SK-N-MC (cell line): ENCODE measurements at regions not wholly inside any gene's neighbourhood (a gene's known extent, or its start where the extent isn't known, plus 50 kb on each side); places are given as distances from the start of the nearest gene placed in this dataset.
"Not testable (repeated sequence)": the region's sequence is repeated elsewhere in the genome, so short reads cannot be mapped to it uniquely, and the experiment has no call there.

Source experiments
- EZH2 ChIP-seq: fragments of 200-600 bp; sonication (generic); IDR thresholded peaks from one replicate; pipeline ENCODE4 v1.6.1; 2017; ENCODE audit warnings: antibody characterized with exemption
- FOXP2 ChIP-seq: optimal IDR thresholded peaks from 2 replicates; pipeline ENCODE3; 2011; ENCODE audit warnings: mild to moderate bottlenecking, moderate library complexity; ENCODE audit not compliant: insufficient read depth; ENCODE audit errors: extremely low read length, control extremely low read depth
- POLR2AphosphoS5 ChIP-seq: IDR thresholded peaks from 2 replicates; pipeline ENCODE4 v1.6.1; 2012; ENCODE audit warnings: mild to moderate bottlenecking, low read depth, low read length, borderline replicate concordance

DNA sequence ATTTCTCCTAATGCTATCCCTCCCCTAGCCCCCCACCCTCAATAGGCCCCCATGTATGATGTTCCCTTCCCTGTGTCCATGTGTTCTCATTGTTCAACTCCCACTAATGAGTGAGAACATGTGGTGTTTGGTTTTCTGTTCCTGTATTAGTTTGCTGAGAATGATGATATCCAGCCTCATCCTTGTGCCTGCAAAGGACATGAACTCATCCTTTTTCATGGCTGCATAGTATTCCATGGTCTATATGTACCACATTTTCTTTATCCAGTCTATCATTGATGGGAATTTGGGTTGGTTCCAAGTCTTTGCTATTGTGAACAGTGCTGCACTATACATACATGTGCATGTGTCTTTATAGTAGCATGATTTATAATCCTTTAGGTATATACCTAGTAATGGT is 217.5 kb upstream of the ASCC3 start:
- not testable (repeated sequence) for TF ChIP-seq POLR2AphosphoS5, EZH2, FOXP2
